Thyroid gland (tissue), 4 donors: ENCODE measurements at regions not wholly inside any gene's neighbourhood (a gene's known extent, or its start where the extent isn't known, plus 50 kb on each side); places are given as distances from the start of the nearest gene placed in this dataset.

ENCODE experiments used
- CTCF ChIP-seq, 6 experiments: fragments of 200-600 bp in 3 of 6; fragments of 450-650 bp in 3 of 6; sonication (generic) in 3 of 6; IDR thresholded peaks; one replicate each; pipeline ENCODE4 v1.5.1; 2016 to 2019; ENCODE audit warnings: antibody characterized with exemption in 6 of 6, mild to moderate bottlenecking in 2 of 6, inconsistent platforms in 1 of 6, moderate library complexity in 1 of 6
- POLR2A ChIP-seq, 2 donors: fragments of 450-650 bp; IDR thresholded peaks; one replicate each; pipeline ENCODE4 v1.6.1; 2017; ENCODE audit warnings: antibody characterized with exemption in 2 of 2, mild to moderate bottlenecking in 2 of 2, moderate library complexity in 1 of 2

- TF ChIP-seq CTCF (IDR thresholded peaks at IDR 0.05) (no peak), POLR2A (IDR thresholded peaks at IDR 0.05) (no peak)
Observed at GRCh38 chr20:51930775-51931174, 128.5 kb upstream of the SALL4 start.
